Activated CD4-positive, alpha-beta T cell treated with anti-CD3 and anti-CD28 coated beads, Interleukin-2, amount 10 ng/mL, durations not matched to agents 7 days and 5 days (primary cell): ENCODE measurements at regions not wholly inside any gene's neighbourhood (a gene's known extent, or its start where the extent isn't known, plus 50 kb on each side); places are given as distances from the start of the nearest gene placed in this dataset.
"Not testable (repeated sequence)": the region's sequence is repeated elsewhere in the genome, so short reads cannot be mapped to it uniquely, and the experiment has no call there.

Source experiments
- CTCF ChIA-PET: fragments of 350-600 bp; sonication (Branson Sonifier 250); formaldehyde crosslinking; loops from one replicate; lab custom pipeline; 2021; ENCODE audit warnings: antibody characterized with exemption; lab: Charles Lee
- POLR2A ChIA-PET: fragments of 350-600 bp; sonication (Branson Sonifier 250); formaldehyde crosslinking; loops from one replicate; lab custom pipeline; 2021; ENCODE audit warnings: antibody characterized with exemption; lab: Charles Lee
- DNase-seq: peaks from one replicate; pipeline ENCODE4 v3.0.0-alpha.2; 2020
- H3K27ac Mint-ChIP-seq: one replicate; pipeline ENCODE4 v1.8.0; 2021; ENCODE audit warnings: mild to moderate bottlenecking, moderate library complexity, mixed read lengths
- H3K27me3 Mint-ChIP-seq: one replicate; pipeline ENCODE4 v1.8.0; 2021; ENCODE audit warnings: mixed read lengths
- H3K36me3 Mint-ChIP-seq: one replicate; pipeline ENCODE4 v1.8.0; 2021; ENCODE audit warnings: low read depth, mixed read lengths
- H3K4me1 Mint-ChIP-seq: one replicate; pipeline ENCODE4 v1.8.0; 2021; ENCODE audit warnings: mixed read lengths
- H3K4me3 Mint-ChIP-seq: one replicate; pipeline ENCODE4 v1.8.0; 2021; ENCODE audit warnings: mild to moderate bottlenecking, moderate library complexity, mixed read lengths
- H3K9me3 Mint-ChIP-seq: one replicate; pipeline ENCODE4 v1.8.0; 2021; ENCODE audit warnings: mixed read lengths

GRCh38 chr11:106152013-106152412, 74.6 kb downstream of the AASDHPPT start:
- no peaks in the 10 kb centered on the region for H3K36me3 Mint-ChIP-seq
- peaks cover 3% of the 10 kb centered on the region for H3K27me3 Mint-ChIP-seq
- ChIA-PET POLR2A (no interaction called here), CTCF (no interaction called here)
- H3K27ac Mint-ChIP-seq = no peak overlapping the region
- DNase-seq = no peak
- H3K4me3 Mint-ChIP-seq = no peak overlapping the region
- H3K4me1 Mint-ChIP-seq = no peaks in the 10 kb centered on the region
- H3K9me3 Mint-ChIP-seq = peaks cover 2% of the 10 kb centered on the region

GRCh38 chr11:106152824-106153223, 75.4 kb downstream of the AASDHPPT start:
- Mint-ChIP-seq H3K27me3 (peaks cover 3% of the 10 kb centered on the region), H3K36me3 (no peaks in the 10 kb centered on the region), H3K4me3 (no peak overlapping the region), H3K27ac (no peak overlapping the region), H3K9me3 (no peaks in the 10 kb centered on the region), H3K4me1 (no peaks in the 10 kb centered on the region)
- POLR2A ChIA-PET = no interaction called here
- no peak for DNase-seq
- CTCF ChIA-PET = no interaction called here

- no peaks in the 10 kb centered on the region for H3K36me3 Mint-ChIP-seq
- peaks cover 2% of the 10 kb centered on the region for H3K9me3 Mint-ChIP-seq
- POLR2A ChIA-PET = interaction anchor here (0.6 kb wide), 1 partner anchor 117 kb away, joined by 3 read pairs; no protein-coding TSS in a partner anchor
- CTCF ChIA-PET = no interaction called here
- peaks cover 3% of the 10 kb centered on the region for H3K27me3 Mint-ChIP-seq
- no peak overlapping the region for H3K27ac Mint-ChIP-seq
- no peak for DNase-seq
- H3K4me1 Mint-ChIP-seq = peaks cover 3% of the 10 kb centered on the region
- no peak overlapping the region for H3K4me3 Mint-ChIP-seq
Measured at GRCh38 chr11:106156290-106156937, 79.0 kb downstream of the AASDHPPT start.

- Mint-ChIP-seq H3K4me1 (peaks cover 3% of the 10 kb centered on the region), H3K27me3 (no peaks in the 10 kb centered on the region), H3K27ac (no peak overlapping the region), H3K36me3 (no peaks in the 10 kb centered on the region), H3K4me3 (no peak overlapping the region), H3K9me3 (peaks cover 6% of the 10 kb centered on the region)
- POLR2A ChIA-PET = no interaction called here
- CTCF ChIA-PET = no interaction called here
- no peak for DNase-seq
Measured at GRCh38 chr11:106158406-106158805, 80.9 kb downstream of the AASDHPPT start.

GRCh38 chr11:106159836-106160235, 82.4 kb downstream of the AASDHPPT start:
- Mint-ChIP-seq H3K9me3 (peaks cover 10% of the 10 kb centered on the region), H3K4me3 (no peak overlapping the region), H3K4me1 (peaks cover 3% of the 10 kb centered on the region), H3K36me3 (no peaks in the 10 kb centered on the region), H3K27me3 (no peaks in the 10 kb centered on the region), H3K27ac (no peak overlapping the region)
- CTCF ChIA-PET = no interaction called here
- DNase-seq = no peak
- POLR2A ChIA-PET = no interaction called here

GRCh38 chr11:106160494-106160893, 83.0 kb downstream of the AASDHPPT start:
- H3K4me3 Mint-ChIP-seq = no peak overlapping the region
- H3K27ac Mint-ChIP-seq = peak overlapping the region; percentile 55
- peaks cover 10% of the 10 kb centered on the region for H3K9me3 Mint-ChIP-seq
- H3K4me1 Mint-ChIP-seq = peaks cover 3% of the 10 kb centered on the region
- POLR2A ChIA-PET = no interaction called here
- CTCF ChIA-PET = no interaction called here
- no peaks in the 10 kb centered on the region for H3K36me3 Mint-ChIP-seq
- DNase-seq = no peak
- H3K27me3 Mint-ChIP-seq = no peaks in the 10 kb centered on the region

- ChIA-PET POLR2A (no interaction called here), CTCF (no interaction called here)
- Mint-ChIP-seq H3K36me3 (no peaks in the 10 kb centered on the region), H3K27me3 (no peaks in the 10 kb centered on the region), H3K9me3 (peaks cover 13% of the 10 kb centered on the region), H3K4me3 (no peak overlapping the region), H3K4me1 (peaks cover 3% of the 10 kb centered on the region), H3K27ac (no peak overlapping the region)
- DNase-seq = no peak
Measured at GRCh38 chr11:106161775-106162634, 84.5 kb downstream of the AASDHPPT start.

GRCh38 chr11:106167085-106167484, 89.6 kb downstream of the AASDHPPT start:
- DNase-seq = no peak
- ChIA-PET CTCF (no interaction called here), POLR2A (no interaction called here)
- Mint-ChIP-seq H3K9me3 (peaks cover 13% of the 10 kb centered on the region), H3K4me3 (no peak overlapping the region), H3K27me3 (no peaks in the 10 kb centered on the region), H3K4me1 (no peaks in the 10 kb centered on the region), H3K36me3 (no peaks in the 10 kb centered on the region), H3K27ac (no peak overlapping the region)

GRCh38 chr11:106172386-106172991, 95.0 kb downstream of the AASDHPPT start:
- H3K36me3 Mint-ChIP-seq = no peaks in the 10 kb centered on the region
- no peak for DNase-seq
- peaks cover 2% of the 10 kb centered on the region for H3K9me3 Mint-ChIP-seq
- H3K27me3 Mint-ChIP-seq = no peaks in the 10 kb centered on the region
- no peaks in the 10 kb centered on the region for H3K4me1 Mint-ChIP-seq
- ChIA-PET CTCF (no interaction called here), POLR2A (no interaction called here)
- H3K4me3 Mint-ChIP-seq = no peak overlapping the region
- H3K27ac Mint-ChIP-seq = no peak overlapping the region

- Mint-ChIP-seq H3K27me3 (no peaks in the 10 kb centered on the region), H3K27ac (no peak overlapping the region), H3K9me3 (no peaks in the 10 kb centered on the region), H3K4me1 (no peaks in the 10 kb centered on the region), H3K4me3 (no peak overlapping the region), H3K36me3 (no peaks in the 10 kb centered on the region)
- POLR2A ChIA-PET = no interaction called here
- CTCF ChIA-PET = no interaction called here
- no peak for DNase-seq
Measured at GRCh38 chr11:106173291-106173690, 95.8 kb downstream of the AASDHPPT start.

GRCh38 chr11:106174003-106174402, 96.5 kb downstream of the AASDHPPT start:
- H3K4me3 Mint-ChIP-seq, DNase-seq, H3K27me3 Mint-ChIP-seq, CTCF ChIA-PET, H3K4me1 Mint-ChIP-seq, H3K27ac Mint-ChIP-seq, H3K36me3 Mint-ChIP-seq, POLR2A ChIA-PET, H3K9me3 Mint-ChIP-seq: not testable (repeated sequence)

- Mint-ChIP-seq H3K36me3 (no peaks in the 10 kb centered on the region), H3K4me1 (no peaks in the 10 kb centered on the region), H3K9me3 (no peaks in the 10 kb centered on the region), H3K4me3 (no peak overlapping the region), H3K27ac (no peak overlapping the region), H3K27me3 (no peaks in the 10 kb centered on the region)
- DNase-seq = no peak
- ChIA-PET POLR2A (no interaction called here), CTCF (no interaction called here)
Measured at GRCh38 chr11:106176817-106177216, 99.4 kb downstream of the AASDHPPT start.

- Mint-ChIP-seq H3K27me3 (no peaks in the 10 kb centered on the region), H3K9me3 (no peaks in the 10 kb centered on the region), H3K4me1 (no peaks in the 10 kb centered on the region), H3K4me3 (no peak overlapping the region), H3K27ac (no peak overlapping the region), H3K36me3 (no peaks in the 10 kb centered on the region)
- POLR2A ChIA-PET = no interaction called here
- no peak for DNase-seq
- CTCF ChIA-PET = no interaction called here
Measured at GRCh38 chr11:106177311-106177710, 99.8 kb downstream of the AASDHPPT start.
